GM23338 (cell line): ENCODE measurements at regions not wholly inside any gene's neighbourhood (a gene's known extent, or its start where the extent isn't known, plus 50 kb on each side); places are given as distances from the start of the nearest gene placed in this dataset.

ENCODE experiments used
- CREB1 ChIP-seq: fragments of 250-450 bp; sonication (Bioruptor Pico); IDR thresholded peaks from 2 replicates; pipeline ENCODE4 v1.5.0; 2020; ENCODE audit warnings: low read depth, mild to moderate bottlenecking, moderate library complexity
- CTCF ChIP-seq, 2 experiments: fragments of 200-600 bp in 1 of 2; sonication (generic) in 1 of 2; conservative IDR thresholded peaks; 2 replicates each; pipeline versions ENCODE4 v1.5.1 to v1.6.1; 2016 to 2017; ENCODE audit warnings: antibody characterized with exemption in 2 of 2, low read depth in 2 of 2, mild to moderate bottlenecking in 2 of 2, moderate library complexity in 1 of 2
- ETS1 ChIP-seq: IDR thresholded peaks from 2 replicates; pipeline ENCODE4 v1.6.1; 2016; ENCODE audit warnings: antibody characterized with exemption
- EZH2 ChIP-seq: fragments of 200-600 bp; sonication (generic); IDR thresholded peaks from one replicate; pipeline ENCODE4 v1.8.0; 2017; ENCODE audit warnings: antibody characterized with exemption, mild to moderate bottlenecking, low read depth; ENCODE audit not compliant: unreplicated experiment
- EZH2phosphoT487 ChIP-seq: fragments of 200-600 bp; sonication (generic); IDR thresholded peaks from one replicate; pipeline ENCODE4 v1.8.1; 2018; ENCODE audit warnings: antibody characterized with exemption; ENCODE audit not compliant: unreplicated experiment
- JUNB ChIP-seq: IDR thresholded peaks from one replicate; pipeline ENCODE4 v1.6.1; 2016; ENCODE audit warnings: antibody characterized with exemption; ENCODE audit not compliant: unreplicated experiment
- POLR2AphosphoS5 ChIP-seq: IDR thresholded peaks from 2 replicates; pipeline ENCODE4 v1.6.1; 2016; ENCODE audit warnings: antibody characterized with exemption, low read depth
- REST ChIP-seq: IDR thresholded peaks from one replicate; pipeline ENCODE4 v1.6.1; 2018; ENCODE audit warnings: antibody characterized with exemption; ENCODE audit not compliant: unreplicated experiment
- STAT1 ChIP-seq: IDR thresholded peaks from one replicate; pipeline ENCODE4 v1.6.1; 2016; ENCODE audit warnings: antibody characterized with exemption; ENCODE audit not compliant: unreplicated experiment
- ZNF114 ChIP-seq: fragments of 250-450 bp; sonication (Bioruptor Pico); IDR thresholded peaks from 2 replicates; pipeline ENCODE4 v1.5.0; 2020; ENCODE audit warnings: mild to moderate bottlenecking, moderate library complexity

GRCh38 chrX:82237328-82237727, 1035.4 kb downstream of the SH3BGRL start:
- TF ChIP-seq CTCF (conservative IDR thresholded peaks at IDR 0.05; ENCODE audit: low read depth in 2 of 2): no peak
- TF ChIP-seq EZH2: no peak
- no peak for TF ChIP-seq REST
- no peak for TF ChIP-seq POLR2AphosphoS5
- no peak for TF ChIP-seq ZNF114 (CRISPR knock-in tag)
- TF ChIP-seq EZH2phosphoT487: no peak
- no peak for TF ChIP-seq JUNB
- no peak for TF ChIP-seq STAT1
- no peak for TF ChIP-seq ETS1
- no peak for TF ChIP-seq CREB1 (CRISPR knock-in tag)
